SK-N-SH treated with all-trans-retinoic acid at 6 μM for 48 hours (cell line): ENCODE measurements at regions not wholly inside any gene's neighbourhood (a gene's known extent, or its start where the extent isn't known, plus 50 kb on each side); places are given as distances from the start of the nearest gene placed in this dataset.
A peak's percentile ranks its signal among the peaks of the same experiment; 100 is the strongest.
"Not testable (repeated sequence)": the region's sequence is repeated elsewhere in the genome, so short reads cannot be mapped to it uniquely, and the experiment has no call there.

ENCODE experiments used
- ATAC-seq: fragments of 200-7000 bp; cut with Tn5 transposase; 3 replicates; pipeline ENCODE4 v1.9.1; 2020; ENCODE audit warnings: mild to moderate bottlenecking, moderate library complexity
- ARNTL ChIP-seq: fragments of 450-650 bp; formaldehyde crosslinking; IDR thresholded peaks from 2 replicates; pipeline ENCODE4 v1.5.0; 2020; ENCODE audit warnings: low read depth, mild to moderate bottlenecking, moderate library complexity, borderline replicate concordance
- BACH2 ChIP-seq: fragments of 250-450 bp; sonication (Bioruptor Pico); IDR thresholded peaks from 2 replicates; pipeline ENCODE4 v1.9.0; 2021; ENCODE audit warnings: mild to moderate bottlenecking, borderline replicate concordance
- CSDC2 ChIP-seq: fragments of 250-450 bp; sonication (Bioruptor Pico); IDR thresholded peaks from 2 replicates; pipeline ENCODE4 v1.5.0; 2020; ENCODE audit warnings: mild to moderate bottlenecking, moderate library complexity
- ESRRG ChIP-seq: fragments of 250-450 bp; sonication (Bioruptor Pico); IDR thresholded peaks from 2 replicates; pipeline ENCODE4 v1.6.1; 2021; ENCODE audit warnings: mild to moderate bottlenecking
- GLIS3 ChIP-seq: fragments of 250-450 bp; sonication (Bioruptor Pico); IDR thresholded peaks from 2 replicates; pipeline ENCODE4 v1.5.0; 2020; ENCODE audit warnings: mild to moderate bottlenecking, moderate library complexity
- ISL1 ChIP-seq: fragments of 250-450 bp; sonication (Bioruptor Pico); IDR thresholded peaks from 2 replicates; pipeline ENCODE4 v2.1.2; 2022; ENCODE audit warnings: mild to moderate bottlenecking, moderate library complexity
- OSR1 ChIP-seq: fragments of 250-450 bp; sonication (Bioruptor Pico); IDR thresholded peaks from 2 replicates; pipeline ENCODE4 v1.8.0; 2022; ENCODE audit warnings: moderate library complexity, mild to moderate bottlenecking, inconsistent platforms
- POU6F1 ChIP-seq: fragments of 250-450 bp; sonication (Bioruptor Pico); IDR thresholded peaks from 2 replicates; pipeline ENCODE4 v1.8.0; 2021; ENCODE audit warnings: low read depth, mild to moderate bottlenecking, moderate library complexity, borderline replicate concordance
- PPARA ChIP-seq: fragments of 250-450 bp; sonication (Bioruptor Pico); IDR thresholded peaks from 2 replicates; pipeline ENCODE4 v1.5.0; 2020; ENCODE audit warnings: mild to moderate bottlenecking, borderline replicate concordance
- RARB ChIP-seq: fragments of 250-450 bp; sonication (Bioruptor Pico); IDR thresholded peaks from 2 replicates; pipeline ENCODE4 v1.8.0; 2021; ENCODE audit warnings: mild to moderate bottlenecking, moderate library complexity
- SNAI2 ChIP-seq: fragments of 250-450 bp; sonication (Bioruptor Pico); IDR thresholded peaks from 2 replicates; pipeline ENCODE4 v1.5.0; 2020; ENCODE audit warnings: mild to moderate bottlenecking, moderate library complexity
- TCF4 ChIP-seq: fragments of 250-450 bp; sonication (Bioruptor Pico); IDR thresholded peaks from 2 replicates; pipeline ENCODE4 v1.8.0; 2021; ENCODE audit warnings: mild to moderate bottlenecking, moderate library complexity, borderline replicate concordance
- TOX ChIP-seq: fragments of 250-450 bp; sonication (Bioruptor Pico); IDR thresholded peaks from 2 replicates; pipeline ENCODE4 v1.8.0; 2021; ENCODE audit warnings: mild to moderate bottlenecking, moderate library complexity, borderline replicate concordance
- TSHZ2 ChIP-seq: fragments of 250-450 bp; sonication (Bioruptor Pico); IDR thresholded peaks from 2 replicates; pipeline ENCODE4 v1.5.0; 2020; ENCODE audit warnings: mild to moderate bottlenecking, moderate library complexity
- ZC3H10 ChIP-seq: fragments of 250-450 bp; sonication (Bioruptor Pico); IDR thresholded peaks from 2 replicates; pipeline ENCODE4 v1.5.1; 2021; ENCODE audit warnings: mild to moderate bottlenecking, moderate library complexity
- ZFP3 ChIP-seq: fragments of 250-450 bp; sonication (Bioruptor Pico); IDR thresholded peaks from 2 replicates; pipeline ENCODE4 v1.5.0; 2020; ENCODE audit warnings: mild to moderate bottlenecking, moderate library complexity
- ZFP30 ChIP-seq: fragments of 450-650 bp; formaldehyde crosslinking; IDR thresholded peaks from 2 replicates; pipeline ENCODE4 v1.5.0; 2022; ENCODE audit warnings: mild to moderate bottlenecking, moderate library complexity
- ZNF565 ChIP-seq: fragments of 450-650 bp; formaldehyde crosslinking; conservative IDR thresholded peaks from 2 replicates; pipeline ENCODE4 v1.5.0; 2020; ENCODE audit warnings: low read depth, mild to moderate bottlenecking, moderate library complexity
- ZNF70 ChIP-seq: fragments of 450-650 bp; formaldehyde crosslinking; IDR thresholded peaks from 2 replicates; pipeline ENCODE4 v1.5.0; 2020; ENCODE audit warnings: mild to moderate bottlenecking, moderate library complexity
- ZNF8 ChIP-seq: fragments of 450-650 bp; formaldehyde crosslinking; IDR thresholded peaks from 2 replicates; pipeline ENCODE4 v1.5.0; 2020; ENCODE audit warnings: mild to moderate bottlenecking, moderate library complexity
- TF ChIP-seq, protein P1 (sequence below): fragments of 250-450 bp; sonication (Bioruptor Pico); IDR thresholded peaks from 2 replicates; pipeline ENCODE4 v1.5.1; 2021; ENCODE audit warnings: mild to moderate bottlenecking, moderate library complexity
- TF ChIP-seq, protein P2 (sequence below): fragments of 250-450 bp; sonication (Bioruptor Pico); IDR thresholded peaks from 2 replicates; pipeline ENCODE4 v1.8.0; 2020; ENCODE audit warnings: mild to moderate bottlenecking, moderate library complexity, borderline replicate concordance

DNA sequence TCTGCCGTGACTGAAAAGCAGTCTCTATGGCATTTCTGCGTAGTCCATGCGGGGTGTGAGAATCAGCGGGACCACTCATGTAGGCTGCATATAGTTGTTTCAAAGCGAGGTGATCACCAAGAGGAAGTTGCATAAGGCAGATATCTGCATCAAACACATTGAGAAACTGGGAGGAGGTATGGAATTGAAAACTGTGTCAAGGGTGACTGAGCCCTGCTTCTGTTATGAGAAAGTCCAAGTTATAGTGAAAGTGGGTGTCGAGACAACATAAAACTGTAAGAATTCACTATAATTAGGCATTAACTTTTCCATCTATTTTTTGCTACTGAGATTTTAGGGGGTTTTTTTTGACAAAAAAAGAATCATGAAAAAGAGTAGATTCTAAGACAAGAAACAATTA lies 109.3 kb downstream of the ZIC1 start:
- TF ChIP-seq ZNF8 (CRISPR knock-in tag), result no peak
- no peak for TF ChIP-seq BACH2 (CRISPR knock-in tag)
- no peak for TF ChIP-seq TOX
- TF ChIP-seq CSDC2 (CRISPR knock-in tag), result no peak
- no peak for TF ChIP-seq ZNF70 (CRISPR knock-in tag)
- no peak for TF ChIP-seq TSHZ2 (CRISPR knock-in tag)
- ATAC-seq, result no peak

DNA sequence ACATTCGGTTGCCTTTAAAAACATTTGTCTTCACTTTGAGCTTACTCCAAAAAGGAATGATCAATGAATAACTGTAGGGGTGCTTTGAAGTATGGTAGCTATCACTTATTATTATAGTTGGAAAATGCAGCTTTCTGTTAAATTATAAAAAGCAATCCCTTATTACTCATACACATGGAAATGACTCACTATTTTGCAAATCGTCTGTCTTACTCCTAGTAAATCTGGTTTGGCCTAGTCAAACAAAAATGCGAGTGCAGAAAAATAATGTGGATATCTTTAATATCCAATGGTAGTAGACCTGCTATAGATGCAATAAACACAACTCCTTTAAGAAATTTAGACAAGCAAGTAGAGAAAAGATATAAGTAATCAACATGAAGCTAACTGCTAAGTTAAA lies 112.5 kb downstream of the ZIC1 start:
- ATAC-seq, result peak; percentile 71

DNA sequence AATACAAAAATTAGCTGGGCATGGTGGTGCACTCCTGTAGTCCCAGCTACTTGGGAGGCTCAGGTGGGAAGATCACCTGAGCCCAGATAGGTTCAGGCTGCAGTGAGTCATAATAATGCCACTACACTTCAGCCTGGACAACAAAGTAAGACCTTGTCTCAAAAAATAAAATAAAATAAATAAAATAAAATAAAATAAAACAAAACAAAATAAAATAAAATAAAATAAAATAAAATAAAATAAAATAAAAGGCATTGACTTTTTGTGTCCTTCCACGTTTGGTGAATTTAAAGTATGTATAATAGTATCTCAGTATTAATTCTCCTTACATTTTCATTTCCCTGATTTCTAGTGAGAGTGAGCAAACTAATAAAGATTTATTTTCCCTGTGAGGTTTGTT lies 113.6 kb downstream of the ZIC1 start:
- not testable (repeated sequence) for ATAC-seq

More for the DNA sequence above, 112.5 kb downstream of the ZIC1 start:
- TF ChIP-seq ARNTL (CRISPR knock-in tag) (no peak), ZNF565 (no peak), ISL1 (no peak), RARB (CRISPR knock-in tag) (no peak), TOX (peak; percentile 46; the same call in 1 of the 2 replicates), ZFP3 (no peak), PPARA (no peak), ZC3H10 (CRISPR knock-in tag) (peak; percentile 45; the same call in 1 of the 2 replicates), OSR1 (CRISPR knock-in tag) (no peak)
- TF ChIP-seq, all 23 proteins: peak for 2

GRCh38 chr3:147529551-147529950 lies 120.4 kb downstream of the ZIC1 start:
- ATAC-seq, result no peak
- TF ChIP-seq ARNTL (CRISPR knock-in tag), result no peak
- no peak for TF ChIP-seq ZC3H10 (CRISPR knock-in tag)
- no peak for TF ChIP-seq RARB (CRISPR knock-in tag)
- TF ChIP-seq, protein P1, sequence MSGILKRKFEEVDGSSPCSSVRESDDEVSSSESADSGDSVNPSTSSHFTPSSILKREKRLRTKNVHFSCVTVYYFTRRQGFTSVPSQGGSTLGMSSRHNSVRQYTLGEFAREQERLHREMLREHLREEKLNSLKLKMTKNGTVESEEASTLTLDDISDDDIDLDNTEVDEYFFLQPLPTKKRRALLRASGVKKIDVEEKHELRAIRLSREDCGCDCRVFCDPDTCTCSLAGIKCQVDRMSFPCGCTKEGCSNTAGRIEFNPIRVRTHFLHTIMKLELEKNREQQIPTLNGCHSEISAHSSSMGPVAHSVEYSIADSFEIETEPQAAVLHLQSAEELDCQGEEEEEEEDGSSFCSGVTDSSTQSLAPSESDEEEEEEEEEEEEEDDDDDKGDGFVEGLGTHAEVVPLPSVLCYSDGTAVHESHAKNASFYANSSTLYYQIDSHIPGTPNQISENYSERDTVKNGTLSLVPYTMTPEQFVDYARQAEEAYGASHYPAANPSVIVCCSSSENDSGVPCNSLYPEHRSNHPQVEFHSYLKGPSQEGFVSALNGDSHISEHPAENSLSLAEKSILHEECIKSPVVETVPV (CRISPR knock-in tag), result no peak
- no peak for TF ChIP-seq ZNF565
- no peak for TF ChIP-seq PPARA
- TF ChIP-seq ZNF8 (CRISPR knock-in tag), result no peak
- no peak for TF ChIP-seq ISL1

- ATAC-seq, result no peak
- TF ChIP-seq PPARA (no peak), ZFP30 (CRISPR knock-in tag) (no peak), ZNF8 (CRISPR knock-in tag) (no peak), OSR1 (CRISPR knock-in tag) (no peak), TCF4 (no peak), SNAI2 (CRISPR knock-in tag) (no peak), GLIS3 (CRISPR knock-in tag) (no peak), ZC3H10 (CRISPR knock-in tag) (no peak), ARNTL (CRISPR knock-in tag) (no peak), ZNF565 (no peak), BACH2 (CRISPR knock-in tag) (no peak)
- TF ChIP-seq, protein P1 (CRISPR knock-in tag), result no peak
- TF ChIP-seq, all 23 proteins: peak for 0
These were observed 128.9 kb downstream of the ZIC1 start for GRCh38 chr3:147538034-147538433.

GRCh38 chr3:147540921-147541320 lies 131.8 kb downstream of the ZIC1 start:
- ATAC-seq, result no peak
- no peak for TF ChIP-seq ARNTL (CRISPR knock-in tag)
- TF ChIP-seq RARB (CRISPR knock-in tag), result no peak
- TF ChIP-seq ESRRG (CRISPR knock-in tag), result no peak
- TF ChIP-seq, protein P2, sequence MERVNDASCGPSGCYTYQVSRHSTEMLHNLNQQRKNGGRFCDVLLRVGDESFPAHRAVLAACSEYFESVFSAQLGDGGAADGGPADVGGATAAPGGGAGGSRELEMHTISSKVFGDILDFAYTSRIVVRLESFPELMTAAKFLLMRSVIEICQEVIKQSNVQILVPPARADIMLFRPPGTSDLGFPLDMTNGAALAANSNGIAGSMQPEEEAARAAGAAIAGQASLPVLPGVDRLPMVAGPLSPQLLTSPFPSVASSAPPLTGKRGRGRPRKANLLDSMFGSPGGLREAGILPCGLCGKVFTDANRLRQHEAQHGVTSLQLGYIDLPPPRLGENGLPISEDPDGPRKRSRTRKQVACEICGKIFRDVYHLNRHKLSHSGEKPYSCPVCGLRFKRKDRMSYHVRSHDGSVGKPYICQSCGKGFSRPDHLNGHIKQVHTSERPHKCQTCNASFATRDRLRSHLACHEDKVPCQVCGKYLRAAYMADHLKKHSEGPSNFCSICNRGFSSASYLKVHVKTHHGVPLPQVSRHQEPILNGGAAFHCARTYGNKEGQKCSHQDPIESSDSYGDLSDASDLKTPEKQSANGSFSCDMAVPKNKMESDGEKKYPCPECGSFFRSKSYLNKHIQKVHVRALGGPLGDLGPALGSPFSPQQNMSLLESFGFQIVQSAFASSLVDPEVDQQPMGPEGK (CRISPR knock-in tag), result no peak
- TF ChIP-seq POU6F1 (CRISPR knock-in tag), result no peak
- TF ChIP-seq, protein P1 (CRISPR knock-in tag), result no peak
